ENCODE measurements at regions not wholly inside any gene's neighbourhood (a gene's known extent, or its start where the extent isn't known, plus 50 kb on each side); places are given as distances from the start of the nearest gene placed in this dataset.

- no peak for TF ChIP-seq ZBTB40 (IDR thresholded peaks at IDR 0.05)
- peak; percentile 3; the same call in 1 of the 2 replicates for TF ChIP-seq ZBTB40 (CRISPR knock-in tag; IDR thresholded peaks at IDR 0.05)
- TF ChIP-seq MYC (CRISPR knock-in tag; IDR thresholded peaks at IDR 0.05; ENCODE audit: borderline replicate concordance), result no peak; the same call in 1 of the 2 replicates
- TF ChIP-seq ZNF34 (CRISPR knock-in tag; IDR thresholded peaks at IDR 0.05; ENCODE audit: borderline replicate concordance), result peak; percentile 21; the same call in 1 of the 2 replicates
- TF ChIP-seq ZNF562 (CRISPR knock-in tag; IDR thresholded peaks at IDR 0.05; ENCODE audit: borderline replicate concordance), result no peak
- 0 out of 2 replicates have a peak, but pooled peaks have one; percentile 48 for TF ChIP-seq CHCHD3 (CRISPR knock-in tag; IDR thresholded peaks at IDR 0.05)
- no peak for TF ChIP-seq FOXM1 (CRISPR knock-in tag; IDR thresholded peaks at IDR 0.05)
- peak; percentile 47; the same call in 1 of the 2 replicates for TF ChIP-seq ZNF225 (CRISPR knock-in tag; IDR thresholded peaks at IDR 0.05)
- no peak for TF ChIP-seq YY1 (IDR thresholded peaks at IDR 0.05; ENCODE audit: insufficient read depth, insufficient replicate concordance, low read depth, low read length)
- TF ChIP-seq ZNF143 (CRISPR knock-in tag; IDR thresholded peaks at IDR 0.05), result peak; percentile 85
- peak; percentile 62; the same call in 1 of the 2 replicates for TF ChIP-seq NRL (CRISPR knock-in tag; IDR thresholded peaks at IDR 0.05; ENCODE audit: borderline replicate concordance)
- TF ChIP-seq ISX (CRISPR knock-in tag; conservative IDR thresholded peaks at IDR 0.05), result no peak
- peak; percentile 77 for TF ChIP-seq ZNF280B (CRISPR knock-in tag; IDR thresholded peaks at IDR 0.05; ENCODE audit: borderline replicate concordance)
- TF ChIP-seq GATAD1 (CRISPR knock-in tag; IDR thresholded peaks at IDR 0.05), result no peak
- TF ChIP-seq ZFP41 (CRISPR knock-in tag; IDR thresholded peaks at IDR 0.05; ENCODE audit: borderline replicate concordance), result peak; percentile 54; the same call in 1 of the 2 replicates
- TF ChIP-seq ZNF749 (CRISPR knock-in tag; IDR thresholded peaks at IDR 0.05; ENCODE audit: borderline replicate concordance), result no peak
- TF ChIP-seq ZNF580 (CRISPR knock-in tag; IDR thresholded peaks at IDR 0.05; ENCODE audit: borderline replicate concordance, low read depth), result no peak; the same call in 1 of the 2 replicates
Measured at GRCh38 chr20:41692479-41693135, 74.4 kb upstream of the CHD6 start (continued).
